ENCODE measurements at regions not wholly inside any gene's neighbourhood (a gene's known extent, or its start where the extent isn't known, plus 50 kb on each side); places are given as distances from the start of the nearest gene placed in this dataset.

- no peak overlapping the region for H3K4ac ChIP-seq (replicated peaks; ENCODE audit: insufficient read length, low read depth, low read length)
- TF ChIP-seq YY1 (IDR thresholded peaks at IDR 0.05; ENCODE audit: low read depth, low read length) (peak; percentile 83), EZH2 (IDR thresholded peaks at IDR 0.05; ENCODE audit: low read depth, low read length, severe bottlenecking) (no peak), NANOG (IDR thresholded peaks at IDR 0.05; ENCODE audit: insufficient read depth, low read depth, low read length, poor library complexity, severe bottlenecking) (no peak), E2F6 (IDR thresholded peaks at IDR 0.05) (no peak)
- no peak overlapping the region for H3K18ac ChIP-seq (ENCODE audit: extremely low read depth, low read length)
- H2BK120ac ChIP-seq (replicated peaks; ENCODE audit: low read depth, low read length), result no peak overlapping the region
- H3K9ac ChIP-seq (replicated peaks in 1 of 4; ENCODE audit: extremely low read depth in 1 of 4, low read depth in 3 of 4, low read length in 3 of 4), result no peak overlapping the region; a peak in 1 of 7 replicates
- no peak overlapping the region for H2AFZ ChIP-seq (ENCODE audit: low read length)
- POLR2A ChIA-PET (ENCODE audit: partially characterized antibody), result no interaction called here
- H3K4me3 ChIP-seq (ENCODE audit: extremely low read depth in 1 of 4, insufficient read depth in 2 of 4, low read depth in 3 of 4, low read length in 4 of 4), result no peak overlapping the region
- H3K4me2 ChIP-seq (ENCODE audit: insufficient read depth in 1 of 2, low read depth in 2 of 2, low read length in 2 of 2), result no peak overlapping the region
- H4K8ac ChIP-seq (ENCODE audit: extremely low read depth, insufficient read depth, low read length), result no peak overlapping the region; the same call in 1 of the 2 replicates
- no peaks in the 10 kb centered on the region for H3K27me3 ChIP-seq (replicated peaks in 1 of 4; ENCODE audit: control insufficient read depth in 3 of 4, extremely low read depth in 1 of 4, insufficient read depth in 3 of 4, low read length in 3 of 4)
- no peak overlapping the region for H3K27ac ChIP-seq (ENCODE audit: low read depth, low read length)
- no peaks in the 10 kb centered on the region for H3K9me3 ChIP-seq (ENCODE audit: insufficient read depth in 2 of 2, low read depth in 1 of 2, low read length in 1 of 2)
- H3K23me2 ChIP-seq (ENCODE audit: low read depth, low read length), result no peaks in the 10 kb centered on the region
- WGBS, 2 experiments (ENCODE audit: extremely low coverage in 1 of 2, insufficient coverage in 1 of 2, insufficient read length in 1 of 2, insufficient replicate concordance in 2 of 2, low coverage in 1 of 2, low lambda C conversion rate in 2 of 2, missing lambda C conversion rate in 1 of 2), result 77% methylated on average over 2 of the region's 2 CpGs; no CpG with 5 or more reads in 1 of the 2 experiments
- H3K14ac ChIP-seq (ENCODE audit: insufficient read length), result no peak overlapping the region
- H3K23ac ChIP-seq (ENCODE audit: insufficient read length), result no peak overlapping the region
- no peak overlapping the region for H4K91ac ChIP-seq (replicated peaks; ENCODE audit: insufficient read length, low read length)
- CTCF ChIA-PET (ENCODE audit: partially characterized antibody), result interaction anchor here (0.8 to 1.6 kb wide), 4 partner anchors 10 to 328 kb away, joined by 3 to 5 read pairs (median 4); no protein-coding TSS in a partner anchor
- H3K4me1 ChIP-seq (replicated peaks in 1 of 4; ENCODE audit: control insufficient read depth in 3 of 4, insufficient read depth in 4 of 4, low read length in 3 of 4), result peaks cover 0 to 14% (median 4%) of the 10 kb centered on the region in 4 experiments; a peak in 5 of 7 replicates
- no peak overlapping the region for H2BK12ac ChIP-seq (ENCODE audit: low read depth, low read length)
- H2BK20ac ChIP-seq (ENCODE audit: low read length), result no peak overlapping the region
- no peak overlapping the region for H2BK15ac ChIP-seq (ENCODE audit: low read length)
- H3K79me1 ChIP-seq (ENCODE audit: low read depth, low read length), result no peaks in the 10 kb centered on the region
- no peaks in the 10 kb centered on the region for H3K36me3 ChIP-seq (ENCODE audit: control insufficient read depth in 2 of 4, insufficient read depth in 4 of 4, low read length in 3 of 4)
- H4K5ac ChIP-seq (ENCODE audit: insufficient read length, low read depth, low read length), result no peak overlapping the region
- H4K20me1 ChIP-seq (replicated peaks in 1 of 2; ENCODE audit: control insufficient read depth in 1 of 2, insufficient read depth in 2 of 2, low read length in 2 of 2), result no peaks in the 10 kb centered on the region
- no peaks in the 10 kb centered on the region for H3K79me2 ChIP-seq (ENCODE audit: control insufficient read depth in 1 of 2, insufficient read depth in 2 of 2, low read length in 2 of 2)
- H3K56ac ChIP-seq (replicated peaks; ENCODE audit: insufficient read length, low read depth, low read length), result no peak overlapping the region
- H2BK5ac ChIP-seq (ENCODE audit: low read depth, low read length), result no peak overlapping the region
- no peak for FAIRE-seq
- no peak for DNase-seq (ENCODE audit: low read depth in 1 of 2, low spot score in 2 of 2)
- H2AK5ac ChIP-seq (ENCODE audit: low read depth, low read length), result no peak overlapping the region
Measured at GRCh38 chr10:83543691-83544462, 595.4 kb upstream of the GHITM start.
